Activated T-cell treated with anti-CD3 and anti-CD28 coated beads, Interleukin-2, amount 50 U/mL, for 4 hours (primary cell): ENCODE measurements at regions not wholly inside any gene's neighbourhood (a gene's known extent, or its start where the extent isn't known, plus 50 kb on each side); places are given as distances from the start of the nearest gene placed in this dataset.

Source experiments
- ATAC-seq, 2 donors: fragments of 200-7000 bp; cut with Tn5 transposase; one replicate each; pipeline ENCODE4 v1.10.0; 2021
- DNase-seq: peaks from one replicate; pipeline ENCODE4 v3.0.0-alpha.2; 2020
- H3K27me3 Mint-ChIP-seq: one replicate; pipeline ENCODE4 v1.8.0; 2021; ENCODE audit warnings: low read depth, mixed read lengths
- H3K36me3 Mint-ChIP-seq: one replicate; pipeline ENCODE4 v1.8.0; 2022; ENCODE audit warnings: mixed read lengths; ENCODE audit not compliant: insufficient read depth
- H3K4me1 Mint-ChIP-seq: one replicate; pipeline ENCODE4 v1.8.0; 2021; ENCODE audit warnings: low read depth, mixed read lengths
- H3K4me3 Mint-ChIP-seq: one replicate; pipeline ENCODE4 v1.8.0; 2021; ENCODE audit warnings: mild to moderate bottlenecking, moderate library complexity, mixed read lengths
- H3K9me3 Mint-ChIP-seq: one replicate; pipeline ENCODE4 v1.8.0; 2021; ENCODE audit warnings: mixed read lengths

DNA sequence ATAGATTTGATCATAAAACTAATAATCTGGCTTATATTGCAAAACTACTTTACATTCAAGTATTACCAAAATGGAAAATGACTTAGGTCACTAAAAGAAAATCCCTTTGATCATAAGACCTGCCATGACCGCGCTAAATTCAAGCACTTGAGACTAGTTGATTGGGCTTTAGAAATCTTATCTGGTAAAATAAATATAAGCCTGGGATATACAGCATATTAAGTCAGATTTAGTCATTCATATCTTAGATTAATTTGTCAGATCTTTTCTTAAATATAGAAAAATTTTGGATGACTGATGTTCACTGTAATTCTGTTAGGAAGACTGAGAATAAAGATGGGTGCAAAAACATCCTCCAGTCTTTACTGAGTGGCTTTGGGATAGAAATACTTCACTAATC is 450.0 kb downstream of the HTR7 start:
- Mint-ChIP-seq H3K4me3 (no peak overlapping the region), H3K9me3 (peaks cover 5% of the 10 kb centered on the region), H3K36me3 (no peaks in the 10 kb centered on the region), H3K27me3 (no peaks in the 10 kb centered on the region), H3K4me1 (no peaks in the 10 kb centered on the region)
- no peak for DNase-seq
- no peak for ATAC-seq

DNA sequence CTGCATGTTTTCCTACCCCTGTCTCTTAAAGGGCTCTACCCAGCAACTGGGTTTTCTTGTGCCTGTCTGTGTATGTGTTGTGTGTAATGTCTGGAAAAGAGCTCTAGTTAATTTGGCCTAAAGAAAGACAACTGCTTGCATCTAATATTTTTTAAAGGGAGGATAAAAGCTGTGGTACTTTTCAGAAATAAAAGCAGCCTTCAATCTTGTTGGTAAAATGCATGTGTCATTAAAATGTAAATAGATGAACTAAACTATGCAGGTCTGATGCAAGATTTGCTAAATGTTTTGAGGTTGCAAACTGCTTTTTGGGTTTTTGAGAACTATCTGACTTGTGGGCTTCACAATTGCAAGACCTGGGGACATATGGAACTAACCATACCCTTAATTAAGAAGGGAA is 445.3 kb downstream of the HTR7 start:
- Mint-ChIP-seq H3K4me3 (no peak overlapping the region), H3K36me3 (no peaks in the 10 kb centered on the region), H3K9me3 (peaks cover 5% of the 10 kb centered on the region), H3K27me3 (no peaks in the 10 kb centered on the region), H3K4me1 (no peaks in the 10 kb centered on the region)
- ATAC-seq (no peak), DNase-seq (no peak)

GRCh38 chr10:90413196-90413595 is 444.6 kb downstream of the HTR7 start:
- H3K27me3 Mint-ChIP-seq = no peaks in the 10 kb centered on the region
- no peak overlapping the region for H3K4me3 Mint-ChIP-seq
- no peaks in the 10 kb centered on the region for H3K4me1 Mint-ChIP-seq
- no peak for DNase-seq
- H3K9me3 Mint-ChIP-seq = peaks cover 5% of the 10 kb centered on the region
- no peak for ATAC-seq
- H3K36me3 Mint-ChIP-seq = no peaks in the 10 kb centered on the region

GRCh38 chr10:90414926-90415325 is 442.9 kb downstream of the HTR7 start:
- no peaks in the 10 kb centered on the region for H3K27me3 Mint-ChIP-seq
- peaks cover 5% of the 10 kb centered on the region for H3K9me3 Mint-ChIP-seq
- no peaks in the 10 kb centered on the region for H3K4me1 Mint-ChIP-seq
- no peak for DNase-seq
- H3K36me3 Mint-ChIP-seq = no peaks in the 10 kb centered on the region
- H3K4me3 Mint-ChIP-seq = no peak overlapping the region
- no peak for ATAC-seq

DNA sequence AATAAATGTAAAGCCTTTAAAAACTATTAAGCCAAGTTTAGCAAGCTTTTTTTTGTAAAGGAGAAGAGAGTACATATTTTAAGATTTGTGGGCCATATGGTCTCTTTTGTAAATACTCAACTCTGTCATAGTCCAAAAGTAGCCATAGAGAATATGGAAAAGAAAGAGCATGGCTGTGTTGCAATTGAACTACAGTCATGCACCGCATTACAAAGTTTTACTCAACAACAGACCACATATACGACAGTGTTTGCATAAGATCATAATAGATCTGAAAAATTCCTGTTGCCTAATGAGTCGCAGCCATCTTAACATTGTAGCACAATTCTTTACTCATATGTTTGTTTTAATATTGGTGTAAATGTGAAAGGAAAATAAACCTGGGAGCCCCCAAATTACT is 440.8 kb downstream of the HTR7 start:
- H3K27me3 Mint-ChIP-seq = no peaks in the 10 kb centered on the region
- no peak overlapping the region for H3K4me3 Mint-ChIP-seq
- H3K9me3 Mint-ChIP-seq = no peaks in the 10 kb centered on the region
- no peaks in the 10 kb centered on the region for H3K36me3 Mint-ChIP-seq
- ATAC-seq (no peak), DNase-seq (no peak)
- no peaks in the 10 kb centered on the region for H3K4me1 Mint-ChIP-seq

DNA sequence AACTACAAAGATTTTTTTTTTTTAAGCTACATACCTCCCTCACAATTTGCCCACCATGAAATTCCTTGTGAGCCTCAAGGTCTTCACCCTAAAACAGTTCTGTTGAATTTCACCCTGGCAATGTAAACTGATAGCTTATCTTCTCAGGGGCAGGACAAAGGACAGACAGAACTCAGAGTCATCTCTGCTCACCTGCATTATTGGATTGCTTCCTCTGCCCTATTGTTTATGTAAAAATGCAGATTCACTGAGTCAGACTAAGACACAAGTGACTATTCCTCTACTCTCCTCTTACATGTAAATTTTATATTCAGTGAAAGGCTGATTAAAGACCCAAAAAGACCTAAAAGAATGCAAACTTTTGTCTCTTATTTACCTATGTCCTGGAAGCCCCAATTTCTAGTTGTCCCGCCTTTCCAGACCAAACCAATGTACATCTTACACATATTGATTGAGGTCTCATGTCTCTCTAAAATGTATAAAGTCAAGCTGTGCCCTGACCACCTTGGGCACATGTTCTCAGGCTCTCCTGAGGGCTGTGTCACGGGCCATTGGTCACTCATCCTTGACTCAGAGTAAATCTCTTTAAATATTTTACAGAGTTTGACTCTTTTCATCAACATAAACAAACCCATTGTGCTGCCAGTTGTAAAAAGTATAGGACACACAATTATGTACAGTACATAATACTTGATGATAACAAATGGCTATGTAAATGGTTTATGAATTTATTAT is 440.2 kb downstream of the HTR7 start:
- Mint-ChIP-seq H3K4me1 (no peaks in the 10 kb centered on the region), H3K36me3 (no peaks in the 10 kb centered on the region), H3K4me3 (no peak overlapping the region), H3K27me3 (no peaks in the 10 kb centered on the region), H3K9me3 (no peaks in the 10 kb centered on the region)
- ATAC-seq (no peak), DNase-seq (no peak)

DNA sequence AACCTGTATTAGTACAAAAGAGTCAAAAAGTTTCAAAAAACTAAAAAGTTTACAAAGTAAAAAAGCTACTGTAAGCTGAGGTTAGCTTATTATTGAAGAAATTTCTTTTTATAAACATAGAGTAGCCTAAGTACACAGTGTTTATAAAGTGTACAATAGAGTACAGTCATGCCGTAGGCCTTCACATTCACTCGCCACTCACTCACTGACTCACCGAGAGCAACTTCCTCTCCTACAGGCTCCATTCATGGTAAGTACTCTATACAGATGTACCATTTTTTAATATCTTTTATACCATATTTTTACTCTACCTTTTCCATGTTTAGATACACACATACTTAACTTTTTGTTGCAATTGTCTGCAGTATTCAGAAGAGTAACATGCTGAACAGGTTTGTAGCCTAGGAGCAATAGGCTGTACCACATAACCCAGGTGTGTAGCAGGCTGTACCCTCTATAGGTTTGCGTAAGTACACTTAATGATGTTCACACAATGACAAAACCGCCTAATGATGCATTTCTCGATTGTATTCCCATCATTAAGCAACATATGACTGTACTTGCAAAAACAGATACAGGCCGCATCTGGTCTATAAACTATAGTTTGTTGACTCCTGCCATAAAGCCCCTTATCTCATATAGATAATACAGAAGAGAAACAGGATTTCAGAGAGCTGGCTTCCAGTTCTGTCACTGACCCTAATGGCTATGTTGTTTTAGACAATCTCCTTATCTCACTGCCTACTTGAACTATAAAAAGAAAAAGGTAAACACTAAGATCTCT is 438.8 kb downstream of the HTR7 start:
- DNase-seq = no peak
- Mint-ChIP-seq H3K4me1 (no peaks in the 10 kb centered on the region), H3K36me3 (no peaks in the 10 kb centered on the region), H3K4me3 (no peak overlapping the region), H3K9me3 (no peaks in the 10 kb centered on the region), H3K27me3 (no peaks in the 10 kb centered on the region)
- ATAC-seq = no peak

DNA sequence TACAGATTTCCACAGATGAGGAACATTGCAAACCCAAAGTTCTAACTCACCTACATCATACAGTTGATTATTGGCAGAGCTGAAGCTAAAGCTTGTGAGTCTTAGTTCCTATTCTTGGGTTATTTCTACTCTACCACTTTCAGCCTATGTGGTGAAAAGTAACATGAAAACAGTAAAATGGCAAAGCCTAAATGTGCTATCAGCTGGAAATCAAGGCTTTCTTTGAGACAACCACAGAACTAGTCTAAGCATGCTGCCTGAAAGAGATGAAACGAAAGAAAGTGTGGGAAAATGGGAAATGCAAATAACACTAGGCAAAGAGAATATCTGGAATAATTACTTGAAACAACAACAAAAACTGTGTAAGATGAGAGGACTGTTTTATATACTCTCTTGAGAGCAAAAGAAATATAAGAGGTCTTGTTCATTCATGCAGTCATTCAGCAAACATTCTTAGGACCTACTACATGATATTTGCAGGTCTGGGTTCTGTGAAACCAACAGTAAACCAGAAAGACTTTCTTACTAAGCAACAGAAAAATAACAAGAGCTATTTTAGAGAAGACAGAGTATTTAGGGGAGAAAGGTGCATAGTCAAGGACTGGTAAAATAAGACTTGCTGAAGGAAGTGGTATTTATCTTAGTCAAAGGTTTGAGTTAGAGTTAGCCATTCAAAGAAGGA is 437.1 kb downstream of the HTR7 start:
- no peaks in the 10 kb centered on the region for H3K36me3 Mint-ChIP-seq

GRCh38 chr10:90421874-90422273 is 436.0 kb downstream of the HTR7 start:
- ATAC-seq (no peak), DNase-seq (no peak)
- H3K36me3 Mint-ChIP-seq = no peaks in the 10 kb centered on the region
- H3K4me3 Mint-ChIP-seq = no peak overlapping the region
- no peaks in the 10 kb centered on the region for H3K4me1 Mint-ChIP-seq
- peaks cover 11% of the 10 kb centered on the region for H3K9me3 Mint-ChIP-seq
- no peaks in the 10 kb centered on the region for H3K27me3 Mint-ChIP-seq

More for the DNA sequence above, 437.1 kb downstream of the HTR7 start:
- Mint-ChIP-seq H3K4me1 (no peaks in the 10 kb centered on the region), H3K27me3 (no peaks in the 10 kb centered on the region), H3K9me3 (peaks cover 4% of the 10 kb centered on the region), H3K4me3 (no peak overlapping the region)
- DNase-seq = no peak
- no peak for ATAC-seq

- Mint-ChIP-seq H3K4me3 (no peak overlapping the region), H3K4me1 (no peaks in the 10 kb centered on the region), H3K27me3 (no peaks in the 10 kb centered on the region), H3K9me3 (peaks cover 11% of the 10 kb centered on the region), H3K36me3 (no peaks in the 10 kb centered on the region)
- ATAC-seq = no peak
- DNase-seq = no peak
These were observed 433.1 kb downstream of the HTR7 start for GRCh38 chr10:90424730-90425129.

- no peak for DNase-seq
- no peaks in the 10 kb centered on the region for H3K36me3 Mint-ChIP-seq
- ATAC-seq = no peak
- no peaks in the 10 kb centered on the region for H3K4me1 Mint-ChIP-seq
- peaks cover 7% of the 10 kb centered on the region for H3K9me3 Mint-ChIP-seq
- H3K27me3 Mint-ChIP-seq = no peaks in the 10 kb centered on the region
- H3K4me3 Mint-ChIP-seq = no peak overlapping the region
These were observed 427.7 kb downstream of the HTR7 start for GRCh38 chr10:90430186-90430585.

- Mint-ChIP-seq H3K4me1 (no peaks in the 10 kb centered on the region), H3K9me3 (no peaks in the 10 kb centered on the region)
- no peak for ATAC-seq
These were observed 425.0 kb downstream of the HTR7 start for GRCh38 chr10:90432866-90433265.

GRCh38 chr10:90435296-90435695 is 422.5 kb downstream of the HTR7 start:
- DNase-seq = no peak
- no peaks in the 10 kb centered on the region for H3K4me1 Mint-ChIP-seq
- peaks cover 3% of the 10 kb centered on the region for H3K9me3 Mint-ChIP-seq
- H3K36me3 Mint-ChIP-seq = no peaks in the 10 kb centered on the region
- no peak overlapping the region for H3K4me3 Mint-ChIP-seq
- no peak for ATAC-seq
- peaks cover 2% of the 10 kb centered on the region for H3K27me3 Mint-ChIP-seq

More at GRCh38 chr10:90432866-90433265, 425.0 kb downstream of the HTR7 start:
- Mint-ChIP-seq H3K4me3 (no peak overlapping the region), H3K27me3 (peaks cover 2% of the 10 kb centered on the region), H3K36me3 (no peaks in the 10 kb centered on the region)
- DNase-seq = no peak

DNA sequence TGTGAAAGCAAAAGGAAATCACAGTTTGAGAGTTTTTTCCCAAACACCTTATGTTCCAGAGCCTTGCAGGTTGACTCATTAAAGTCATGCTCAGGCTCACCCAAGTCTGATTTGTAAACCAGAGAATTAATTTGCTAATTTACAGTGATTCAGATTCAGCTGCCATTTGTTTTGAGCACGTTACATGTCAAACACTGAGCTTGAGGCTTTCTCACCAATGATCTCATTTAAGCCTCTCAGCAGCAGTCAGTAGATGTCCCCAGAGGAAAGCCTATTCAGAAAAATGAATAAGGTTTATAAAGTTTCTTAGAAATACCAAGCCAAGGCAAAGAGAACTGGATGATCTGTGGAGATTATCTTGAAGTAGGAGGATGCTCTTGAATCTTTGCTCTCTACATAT is 420.4 kb downstream of the HTR7 start:
- Mint-ChIP-seq H3K9me3 (peaks cover 11% of the 10 kb centered on the region), H3K27me3 (peaks cover 2% of the 10 kb centered on the region)

GRCh38 chr10:90440870-90441269 is 417.0 kb downstream of the HTR7 start:
- H3K36me3 Mint-ChIP-seq = no peaks in the 10 kb centered on the region
- peaks cover 27% of the 10 kb centered on the region for H3K9me3 Mint-ChIP-seq
- no peaks in the 10 kb centered on the region for H3K4me1 Mint-ChIP-seq
- H3K27me3 Mint-ChIP-seq = peaks cover under 1% of the 10 kb centered on the region
- DNase-seq (no peak), ATAC-seq (no peak)
- no peak overlapping the region for H3K4me3 Mint-ChIP-seq

More for the DNA sequence above, 420.4 kb downstream of the HTR7 start:
- no peaks in the 10 kb centered on the region for H3K4me1 Mint-ChIP-seq
- H3K36me3 Mint-ChIP-seq = no peaks in the 10 kb centered on the region
- DNase-seq (no peak), ATAC-seq (no peak)
- no peak overlapping the region for H3K4me3 Mint-ChIP-seq
